Activated naive CD4-positive, alpha-beta T cell treated with anti-CD3 and anti-CD28 coated beads for 36 hours (primary cell): ENCODE measurements at regions not wholly inside any gene's neighbourhood (a gene's known extent, or its start where the extent isn't known, plus 50 kb on each side); places are given as distances from the start of the nearest gene placed in this dataset. TPM values are rescaled to one million over a fixed set of nuclear protein-coding genes. Genes with fewer than 3 reads are reported as not detected.

Source experiments
- microRNA-seq: library from miRNA; unstranded; fragments of <30 nt; microRNA quantifications from one replicate; pipeline ENCODE4 v1.2.0, GENCODE V29; 2022; ENCODE audit warnings: borderline microRNAs expressed, borderline replicate concordance

Small RNA genes in the stretch of these regions (microRNA-seq; reads per million reads assigned to microRNA genes)
- not detected for gene MIR4444-2
